ENCODE measurements at regions not wholly inside any gene's neighbourhood (a gene's known extent, or its start where the extent isn't known, plus 50 kb on each side); places are given as distances from the start of the nearest gene placed in this dataset.
A peak's percentile ranks its signal among the peaks of the same experiment; 100 is the strongest.

DNA sequence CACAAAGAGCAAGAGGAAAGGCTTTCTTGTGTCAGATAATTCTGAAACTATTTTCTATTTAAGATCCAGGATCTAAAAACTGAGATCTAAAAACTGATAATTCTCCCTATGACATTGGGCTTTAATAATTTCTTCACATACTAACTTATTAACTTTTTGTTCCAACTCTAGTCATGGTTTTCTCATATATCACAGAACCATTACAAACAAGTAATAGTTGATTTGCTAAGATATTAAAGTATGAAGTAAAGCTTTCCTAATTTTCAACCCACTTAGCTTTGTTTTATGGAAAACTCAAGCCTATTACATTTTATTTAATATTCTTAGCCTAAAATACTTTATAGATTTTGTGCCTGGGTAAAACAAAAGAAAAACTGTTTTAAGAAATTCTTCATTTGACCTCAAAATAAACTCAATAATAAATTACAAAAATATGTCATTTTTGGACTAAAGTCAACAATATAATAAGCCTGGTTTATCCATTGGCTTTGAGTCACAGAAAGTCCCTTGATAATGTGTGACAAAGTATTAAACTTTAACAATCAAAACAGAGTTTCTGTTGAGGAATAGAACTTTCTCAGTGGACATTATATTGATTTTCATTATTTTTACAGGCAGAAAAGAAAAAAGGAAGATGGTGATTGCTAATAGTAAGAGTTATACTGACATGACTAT, 1142.9 kb upstream of the SORCS1 start:
- H3K9ac ChIP-seq (ENCODE audit: insufficient read length): no peak overlapping the region
- TF ChIP-seq POLR2AphosphoS5 (IDR thresholded peaks at IDR 0.05; ENCODE audit: borderline replicate concordance, low read depth, low read length): no peak
- no peak for TF ChIP-seq EZH2 (IDR thresholded peaks at IDR 0.05)
- TF ChIP-seq FOXP2 (optimal IDR thresholded peaks at IDR 0.05; ENCODE audit: control extremely low read depth, extremely low read length, insufficient read depth): no peak
- no peaks in the 10 kb centered on the region for H3K9me3 ChIP-seq (ENCODE audit: low read depth, low read length)
- no peak overlapping the region for H3K4me3 ChIP-seq
- no peak overlapping the region for H3K27ac ChIP-seq
- H3K36me3 ChIP-seq (ENCODE audit: insufficient read depth, low read length): no peaks in the 10 kb centered on the region
- DNase-seq (ENCODE audit: low read depth, low spot score): no peak

DNA sequence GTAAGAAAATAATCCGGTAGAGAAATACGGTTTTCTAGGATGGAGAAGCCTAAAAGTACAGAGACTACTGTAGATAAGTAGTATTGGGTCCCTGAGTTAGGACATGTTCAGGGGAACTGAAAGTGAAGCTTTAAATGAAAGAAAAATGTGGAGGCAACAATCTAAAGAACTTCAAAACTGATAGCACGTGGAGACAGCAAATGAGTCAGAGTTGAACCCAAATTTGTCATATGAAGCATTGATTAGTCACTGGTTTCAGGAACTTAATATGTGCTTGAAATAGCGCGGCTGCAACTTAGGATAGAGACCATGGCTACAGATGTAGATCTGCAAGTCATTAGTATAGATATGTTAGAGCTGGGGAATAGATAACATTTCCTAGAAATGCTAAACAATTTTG, 1138.6 kb upstream of the SORCS1 start:
- no peak for DNase-seq (ENCODE audit: low read depth, low spot score)
- no peaks in the 10 kb centered on the region for H3K36me3 ChIP-seq (ENCODE audit: insufficient read depth, low read length)
- no peaks in the 10 kb centered on the region for H3K9me3 ChIP-seq (ENCODE audit: low read depth, low read length)
- H3K27ac ChIP-seq: no peak overlapping the region
- no peak overlapping the region for H3K9ac ChIP-seq (ENCODE audit: insufficient read length)
- TF ChIP-seq FOXP2 (optimal IDR thresholded peaks at IDR 0.05; ENCODE audit: control extremely low read depth, extremely low read length, insufficient read depth) (no peak), POLR2AphosphoS5 (IDR thresholded peaks at IDR 0.05; ENCODE audit: borderline replicate concordance, low read depth, low read length) (no peak), EZH2 (IDR thresholded peaks at IDR 0.05) (no peak)
- no peak overlapping the region for H3K4me3 ChIP-seq

DNA sequence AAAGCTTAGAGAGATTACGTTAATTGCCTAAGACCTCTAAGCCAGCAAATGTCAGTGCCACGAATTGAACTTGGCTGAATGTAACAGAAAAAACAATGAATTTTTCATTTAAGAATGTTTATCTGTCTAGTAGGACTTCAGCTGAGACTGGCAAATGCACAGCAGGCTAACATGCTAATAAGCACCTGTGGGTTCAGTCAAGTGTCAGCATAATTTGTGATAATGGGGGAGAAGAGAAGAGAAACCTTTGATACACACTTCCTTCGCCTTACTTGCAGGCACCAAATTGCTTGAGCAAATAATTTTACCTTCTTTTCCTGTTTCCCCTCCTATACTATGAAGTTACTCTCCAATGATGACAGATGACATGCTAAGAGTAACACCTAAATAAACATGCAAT, 1136.5 kb upstream of the SORCS1 start:
- no peak for DNase-seq (ENCODE audit: low read depth, low spot score)
- no peak for TF ChIP-seq POLR2AphosphoS5 (IDR thresholded peaks at IDR 0.05; ENCODE audit: borderline replicate concordance, low read depth, low read length)
- TF ChIP-seq FOXP2 (optimal IDR thresholded peaks at IDR 0.05; ENCODE audit: control extremely low read depth, extremely low read length, insufficient read depth): no peak
- H3K9ac ChIP-seq (ENCODE audit: insufficient read length): no peak overlapping the region
- H3K4me3 ChIP-seq: no peak overlapping the region
- no peaks in the 10 kb centered on the region for H3K9me3 ChIP-seq (ENCODE audit: low read depth, low read length)
- no peak overlapping the region for H3K27ac ChIP-seq
- no peaks in the 10 kb centered on the region for H3K36me3 ChIP-seq (ENCODE audit: insufficient read depth, low read length)

DNA sequence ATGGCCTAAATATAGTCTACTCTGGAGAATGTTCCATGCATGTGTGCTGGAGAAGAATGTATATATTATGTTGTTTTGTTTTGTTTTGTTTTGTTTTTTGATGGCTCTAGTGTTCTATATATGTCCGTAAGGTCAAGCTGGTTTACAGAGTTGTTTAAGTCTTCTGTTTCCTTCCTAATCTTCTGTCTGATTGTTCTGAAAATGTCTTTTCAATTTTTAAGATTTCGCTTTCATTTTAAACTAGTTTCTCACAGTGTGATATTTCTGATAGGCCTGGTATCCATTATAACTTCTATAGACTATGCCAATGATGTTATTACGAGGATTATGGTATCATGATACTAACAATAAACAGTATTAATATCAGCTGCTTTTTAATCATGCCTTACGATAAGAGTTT, 1126.3 kb upstream of the SORCS1 start:
- Histone ChIP-seq H3K9ac (ENCODE audit: insufficient read length) (no peak overlapping the region), H3K27ac (no peak overlapping the region), H3K4me3 (no peak overlapping the region), H3K9me3 (ENCODE audit: low read depth, low read length) (no peaks in the 10 kb centered on the region), H3K36me3 (ENCODE audit: insufficient read depth, low read length) (no peaks in the 10 kb centered on the region)
- no peak for DNase-seq (ENCODE audit: low read depth, low spot score)
- TF ChIP-seq EZH2 (IDR thresholded peaks at IDR 0.05) (no peak), FOXP2 (optimal IDR thresholded peaks at IDR 0.05; ENCODE audit: control extremely low read depth, extremely low read length, insufficient read depth) (no peak), POLR2AphosphoS5 (IDR thresholded peaks at IDR 0.05; ENCODE audit: borderline replicate concordance, low read depth, low read length) (no peak)

DNA sequence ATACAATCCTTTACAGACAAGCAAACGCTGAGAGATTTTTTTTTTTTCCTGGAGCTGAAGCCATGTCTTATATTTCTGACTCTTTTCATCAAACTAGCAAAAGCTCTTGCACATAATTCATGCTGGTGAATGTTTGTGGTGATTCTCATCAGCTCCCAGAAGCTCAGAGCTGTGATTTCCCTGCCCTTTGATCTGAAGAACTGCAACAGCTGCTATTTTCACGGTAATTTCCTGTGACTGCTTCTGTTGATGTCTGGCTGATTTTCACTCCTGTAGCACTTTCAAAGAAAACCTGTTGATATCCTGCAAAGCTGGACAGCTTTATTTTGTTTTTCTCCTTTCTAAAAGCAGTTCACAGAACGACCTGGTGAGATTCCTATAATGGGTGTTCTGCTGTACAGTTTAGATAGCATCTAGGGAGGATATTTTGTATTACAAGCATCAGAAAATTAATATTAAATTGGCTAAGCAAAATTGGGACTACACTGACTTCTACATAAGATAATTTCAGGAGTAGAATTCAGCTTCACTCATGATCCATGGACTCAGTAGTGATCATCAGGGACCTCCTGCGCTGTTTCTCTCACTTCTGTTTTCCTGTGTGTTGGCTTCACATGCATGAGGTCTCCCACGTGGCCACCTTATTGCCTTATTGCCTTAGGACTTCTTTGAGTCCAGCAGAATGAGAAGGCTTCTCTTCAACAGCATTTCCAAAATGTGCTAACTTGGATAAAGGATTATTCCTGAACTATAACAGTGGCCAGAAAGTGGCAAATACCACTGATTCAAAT, 1111.6 kb upstream of the SORCS1 start:
- Histone ChIP-seq H3K4me3 (no peak overlapping the region), H3K36me3 (ENCODE audit: insufficient read depth, low read length) (no peaks in the 10 kb centered on the region), H3K9ac (ENCODE audit: insufficient read length) (no peak overlapping the region), H3K27ac (no peak overlapping the region), H3K9me3 (ENCODE audit: low read depth, low read length) (no peaks in the 10 kb centered on the region)
- DNase-seq (ENCODE audit: low read depth, low spot score): peak; percentile 3
- no peak for TF ChIP-seq EZH2 (IDR thresholded peaks at IDR 0.05)
- TF ChIP-seq POLR2AphosphoS5 (IDR thresholded peaks at IDR 0.05; ENCODE audit: borderline replicate concordance, low read depth, low read length): no peak
- no peak for TF ChIP-seq FOXP2 (optimal IDR thresholded peaks at IDR 0.05; ENCODE audit: control extremely low read depth, extremely low read length, insufficient read depth)

DNA sequence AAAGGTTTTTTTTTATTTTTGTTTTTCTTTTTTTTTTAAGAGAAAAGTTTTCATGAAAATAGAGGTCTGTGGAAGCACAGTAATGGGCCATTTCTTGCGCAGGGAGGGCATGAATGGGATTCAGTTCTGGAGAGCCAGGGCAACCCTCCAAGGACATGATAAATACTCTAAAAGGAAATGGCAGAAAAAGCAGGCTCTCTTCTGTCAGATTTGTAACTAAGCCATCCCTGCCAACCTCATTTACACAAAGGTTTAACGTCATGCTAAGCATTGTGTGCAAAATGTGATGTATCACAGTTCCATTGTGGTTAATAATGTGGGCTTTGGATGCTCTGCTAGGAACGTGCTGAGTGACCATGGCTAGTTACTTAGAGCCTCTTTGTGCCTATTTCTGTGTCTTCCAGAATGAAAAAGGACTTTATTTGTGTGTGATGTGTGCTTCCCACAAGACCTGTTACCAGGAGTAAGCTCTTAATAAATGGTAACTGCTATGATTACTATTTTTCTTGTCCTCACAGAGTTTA, 1095.9 kb upstream of the SORCS1 start:
- no peaks in the 10 kb centered on the region for H3K36me3 ChIP-seq (ENCODE audit: insufficient read depth, low read length)
- no peak overlapping the region for H3K4me3 ChIP-seq
- no peaks in the 10 kb centered on the region for H3K9me3 ChIP-seq (ENCODE audit: low read depth, low read length)
- TF ChIP-seq FOXP2 (optimal IDR thresholded peaks at IDR 0.05; ENCODE audit: control extremely low read depth, extremely low read length, insufficient read depth): no peak
- no peak for TF ChIP-seq POLR2AphosphoS5 (IDR thresholded peaks at IDR 0.05; ENCODE audit: borderline replicate concordance, low read depth, low read length)
- no peak for TF ChIP-seq EZH2 (IDR thresholded peaks at IDR 0.05)
- no peak overlapping the region for H3K27ac ChIP-seq
- no peak for DNase-seq (ENCODE audit: low read depth, low spot score)
- H3K9ac ChIP-seq (ENCODE audit: insufficient read length): no peak overlapping the region

DNA sequence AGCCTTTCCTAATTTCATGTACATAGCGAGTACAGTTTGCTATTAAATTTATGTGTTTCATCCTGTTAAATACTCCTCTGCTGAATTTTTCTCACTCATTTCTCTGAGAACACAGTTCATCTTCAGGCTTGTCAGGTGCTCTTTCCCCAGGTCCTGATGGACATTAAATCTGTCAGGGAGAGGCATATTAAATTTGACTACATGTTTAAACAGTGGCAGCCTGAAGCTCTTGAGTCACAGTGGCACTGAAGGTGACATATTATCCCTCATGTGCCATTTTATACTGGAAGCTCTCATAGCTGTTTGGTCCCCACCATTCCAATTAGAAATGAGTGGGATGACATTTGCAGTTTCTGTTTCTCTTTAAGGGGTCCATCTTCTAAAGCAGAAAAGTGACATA, 1089.6 kb upstream of the SORCS1 start:
- no peak for DNase-seq (ENCODE audit: low read depth, low spot score)
- no peaks in the 10 kb centered on the region for H3K9me3 ChIP-seq (ENCODE audit: low read depth, low read length)
- TF ChIP-seq POLR2AphosphoS5 (IDR thresholded peaks at IDR 0.05; ENCODE audit: borderline replicate concordance, low read depth, low read length): no peak
- TF ChIP-seq FOXP2 (optimal IDR thresholded peaks at IDR 0.05; ENCODE audit: control extremely low read depth, extremely low read length, insufficient read depth): no peak
- TF ChIP-seq EZH2 (IDR thresholded peaks at IDR 0.05): no peak
- no peak overlapping the region for H3K4me3 ChIP-seq
- no peak overlapping the region for H3K27ac ChIP-seq
- H3K9ac ChIP-seq (ENCODE audit: insufficient read length): no peak overlapping the region
- no peaks in the 10 kb centered on the region for H3K36me3 ChIP-seq (ENCODE audit: insufficient read depth, low read length)

DNA sequence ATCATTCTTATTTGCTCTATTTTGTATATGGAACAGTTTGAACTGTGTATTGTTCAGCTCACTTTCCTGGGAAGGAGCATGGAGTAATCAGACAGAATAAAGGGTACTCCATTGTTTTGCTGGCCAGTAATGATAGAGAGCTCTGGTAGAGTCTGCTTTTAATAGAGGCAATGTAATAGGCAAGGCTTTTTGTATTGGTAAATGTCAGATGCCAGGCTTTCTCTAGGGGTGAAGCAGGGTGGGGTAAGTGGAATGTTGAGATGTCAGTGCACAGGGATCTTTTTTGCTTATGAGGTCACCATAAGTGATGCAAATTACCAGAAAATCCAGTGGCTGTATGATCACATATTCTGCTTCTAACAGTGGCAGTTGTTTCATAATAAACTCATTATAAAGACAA, 1088.3 kb upstream of the SORCS1 start:
- no peaks in the 10 kb centered on the region for H3K36me3 ChIP-seq (ENCODE audit: insufficient read depth, low read length)
- no peak for DNase-seq (ENCODE audit: low read depth, low spot score)
- H3K27ac ChIP-seq: no peak overlapping the region
- H3K9me3 ChIP-seq (ENCODE audit: low read depth, low read length): no peaks in the 10 kb centered on the region
- H3K4me3 ChIP-seq: no peak overlapping the region
- H3K9ac ChIP-seq (ENCODE audit: insufficient read length): no peak overlapping the region
- TF ChIP-seq EZH2 (IDR thresholded peaks at IDR 0.05): no peak
- TF ChIP-seq FOXP2 (optimal IDR thresholded peaks at IDR 0.05; ENCODE audit: control extremely low read depth, extremely low read length, insufficient read depth): no peak
- TF ChIP-seq POLR2AphosphoS5 (IDR thresholded peaks at IDR 0.05; ENCODE audit: borderline replicate concordance, low read depth, low read length): no peak

All from SK-N-MC (cell line).